GM21529 (cell line): ENCODE measurements at regions not wholly inside any gene's neighbourhood (a gene's known extent, or its start where the extent isn't known, plus 50 kb on each side); places are given as distances from the start of the nearest gene placed in this dataset.

Experiments
- ATAC-seq: cut with Tn5 transposase; IDR thresholded peaks from one replicate; pipeline ENCODE4 v1.9.1; 2021; ENCODE audit not compliant: unreplicated experiment

DNA sequence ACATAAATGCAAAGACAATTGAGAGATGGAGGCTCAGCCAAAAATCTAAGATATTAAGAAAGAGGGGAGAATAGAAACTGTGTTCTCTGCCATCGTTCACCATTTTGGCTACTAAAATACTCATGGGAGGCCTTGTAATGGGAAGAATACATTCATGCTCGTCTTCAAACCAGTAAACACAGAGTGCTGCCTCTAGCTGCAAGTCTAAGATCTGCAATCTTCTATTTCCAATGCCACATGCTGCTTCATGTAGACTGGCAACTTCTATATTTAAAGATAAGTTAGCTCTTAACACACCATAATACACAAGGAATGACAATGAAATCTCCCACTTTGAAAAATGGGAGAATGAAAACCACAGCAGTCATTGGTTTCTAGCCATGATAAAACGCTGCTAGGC, 387.3 kb downstream of the HS3ST3B1 start:
- ATAC-seq, result no peak

DNA sequence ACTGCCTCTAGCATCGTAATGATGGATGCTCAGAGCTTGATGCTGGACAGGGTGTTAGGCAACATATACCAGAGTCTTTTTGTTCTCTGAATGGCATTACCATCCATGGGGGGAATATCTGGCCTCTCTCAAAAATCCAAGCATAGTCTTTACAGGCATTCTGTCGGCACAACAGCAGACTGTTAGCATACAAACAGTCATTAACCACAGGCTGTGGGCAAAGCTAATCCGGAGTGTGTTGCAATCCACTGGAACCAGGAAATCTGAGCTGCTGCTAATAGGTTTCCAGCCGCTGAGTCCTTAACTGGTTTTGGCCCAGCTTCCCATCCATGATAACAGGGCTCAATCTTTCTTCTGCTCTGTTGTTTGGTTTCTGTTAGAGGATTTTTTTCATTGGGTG, 371.9 kb downstream of the HS3ST3B1 start:
- ATAC-seq, result no peak

DNA sequence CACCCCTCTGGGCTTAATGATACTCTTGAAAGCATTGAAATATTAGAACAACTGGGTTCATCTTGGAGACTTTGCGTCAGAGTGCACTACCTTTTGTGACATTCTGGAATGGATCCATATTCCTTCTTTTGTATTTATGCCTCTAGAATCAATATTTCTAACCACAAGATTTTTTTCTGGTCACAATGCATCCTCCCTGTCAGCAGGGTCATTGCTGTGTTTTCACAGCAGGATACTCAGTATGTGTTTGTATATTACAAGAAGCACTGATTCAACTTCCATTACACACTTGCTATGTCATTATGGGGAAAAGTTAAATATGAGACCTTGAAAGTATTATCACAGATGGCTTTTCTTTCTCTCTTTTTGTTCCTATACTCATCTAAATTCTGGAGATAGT, 370.0 kb downstream of the HS3ST3B1 start:
- no peak for ATAC-seq

DNA sequence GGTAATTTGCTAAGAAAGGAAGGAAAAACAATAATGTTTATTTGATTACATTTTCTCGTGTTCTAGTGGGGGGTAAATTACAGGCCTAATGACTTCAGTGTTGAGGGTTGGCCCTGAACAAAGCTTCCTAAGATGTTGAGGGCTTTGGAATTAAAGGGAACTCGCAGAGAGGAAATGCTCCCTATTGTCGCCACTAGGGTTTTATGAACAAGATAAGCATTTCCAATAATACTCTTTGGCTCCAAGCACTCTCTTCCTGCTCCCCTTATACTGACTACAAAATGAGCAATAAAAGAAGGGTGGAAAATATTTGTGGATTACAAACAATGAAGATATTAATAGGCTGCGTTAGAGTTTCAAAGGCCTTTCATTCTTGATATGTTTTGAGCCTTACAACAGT, 363.6 kb downstream of the HS3ST3B1 start:
- no peak for ATAC-seq

DNA sequence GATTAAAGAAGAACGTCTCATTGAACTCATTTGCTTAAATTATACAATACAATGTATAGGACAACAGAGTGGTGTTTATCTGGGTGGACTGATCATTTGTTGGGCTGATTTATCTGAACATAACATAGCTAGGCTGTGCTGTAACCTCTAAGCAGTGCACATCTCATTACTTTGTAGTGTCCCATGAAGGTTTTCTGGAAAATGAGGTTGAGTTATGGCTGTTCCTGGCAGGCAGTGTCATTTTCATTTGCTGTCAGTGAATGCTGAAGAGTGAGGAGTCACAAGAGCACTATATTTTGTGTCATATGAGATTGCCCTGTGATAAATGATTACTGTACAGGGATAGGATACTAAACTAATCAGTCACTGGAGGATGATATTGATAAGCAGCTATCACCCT, 340.2 kb downstream of the HS3ST3B1 start:
- ATAC-seq, result no peak

DNA sequence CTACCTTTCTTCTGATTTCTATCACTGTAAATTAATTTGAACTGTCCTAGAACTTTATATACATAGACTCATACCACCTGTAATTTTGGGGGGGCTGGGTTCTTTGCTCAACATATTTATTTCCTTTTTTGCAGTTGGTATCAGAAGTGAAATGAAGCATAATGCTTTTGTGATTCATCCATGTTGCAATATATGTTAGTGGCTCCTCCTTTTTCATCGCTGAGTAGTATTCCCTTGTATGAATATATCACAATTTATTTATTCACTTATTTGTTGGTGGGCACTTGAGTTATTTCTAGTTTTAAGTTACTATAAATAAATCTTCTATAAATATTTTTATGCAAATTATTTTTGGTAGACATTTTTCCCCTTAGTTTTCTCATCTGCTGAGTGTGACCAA, 336.4 kb downstream of the HS3ST3B1 start:
- no peak for ATAC-seq

DNA sequence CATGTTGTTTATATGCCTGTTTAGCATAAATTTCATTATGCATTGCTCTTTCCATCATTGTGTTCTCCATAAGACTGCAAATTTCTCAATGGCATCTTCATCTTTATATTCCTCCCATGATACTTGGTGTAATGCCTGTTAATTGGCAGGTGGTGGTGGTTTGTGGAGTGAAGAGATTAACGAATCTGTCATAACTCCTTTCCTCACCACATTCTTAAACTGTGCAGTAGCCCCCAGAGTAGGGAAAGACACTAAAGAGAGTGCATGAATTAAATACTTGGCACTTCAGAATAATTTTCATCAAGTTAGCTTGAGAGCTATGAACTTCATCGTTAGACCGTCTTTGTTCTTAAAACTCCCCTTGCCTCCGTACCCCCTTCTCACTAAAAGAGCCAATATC, 329.7 kb downstream of the HS3ST3B1 start:
- ATAC-seq, result no peak

DNA sequence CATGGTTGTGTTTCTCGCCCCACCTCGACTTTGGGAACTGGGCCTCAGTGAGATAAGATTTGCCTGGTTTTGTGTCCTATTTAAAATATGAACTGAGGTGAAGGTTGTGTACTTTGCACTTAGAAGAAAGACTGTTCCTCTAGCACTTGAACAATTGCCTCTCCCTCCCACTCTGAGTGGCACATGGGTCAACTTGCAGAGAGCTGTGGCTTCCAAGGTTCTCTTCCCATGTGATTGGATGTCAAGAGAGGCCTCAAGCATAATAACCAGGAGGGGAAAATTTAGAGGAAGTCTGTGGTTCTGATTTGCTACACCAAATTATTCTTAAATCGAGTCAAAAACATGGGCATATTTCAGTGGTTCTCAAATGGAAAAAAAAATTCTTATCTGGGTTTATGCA, 329.2 kb downstream of the HS3ST3B1 start:
- no peak for ATAC-seq

DNA sequence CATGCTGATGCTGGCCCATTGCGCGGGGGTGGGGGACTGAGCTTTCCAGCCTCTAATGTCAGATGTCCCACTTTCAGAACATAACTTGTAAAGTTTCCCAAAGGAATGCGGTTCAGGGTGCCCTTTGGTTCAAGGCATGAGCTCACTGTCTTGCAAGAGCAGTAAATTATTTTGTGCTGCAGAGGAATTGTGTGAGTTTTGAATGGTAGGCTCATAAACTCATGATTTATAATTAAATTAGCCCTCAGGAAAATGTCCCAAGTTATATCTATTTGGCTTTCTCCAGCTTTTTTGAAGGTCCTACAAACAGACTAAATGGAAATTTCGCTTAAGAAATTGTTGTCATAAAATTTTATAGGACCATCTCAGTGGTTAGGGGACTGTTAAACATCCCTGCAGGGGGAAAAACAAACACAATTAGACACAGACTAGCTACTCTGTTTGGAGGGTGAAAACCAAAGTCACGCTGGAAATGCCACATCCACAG, 321.8 kb downstream of the HS3ST3B1 start:
- ATAC-seq, result no peak

DNA sequence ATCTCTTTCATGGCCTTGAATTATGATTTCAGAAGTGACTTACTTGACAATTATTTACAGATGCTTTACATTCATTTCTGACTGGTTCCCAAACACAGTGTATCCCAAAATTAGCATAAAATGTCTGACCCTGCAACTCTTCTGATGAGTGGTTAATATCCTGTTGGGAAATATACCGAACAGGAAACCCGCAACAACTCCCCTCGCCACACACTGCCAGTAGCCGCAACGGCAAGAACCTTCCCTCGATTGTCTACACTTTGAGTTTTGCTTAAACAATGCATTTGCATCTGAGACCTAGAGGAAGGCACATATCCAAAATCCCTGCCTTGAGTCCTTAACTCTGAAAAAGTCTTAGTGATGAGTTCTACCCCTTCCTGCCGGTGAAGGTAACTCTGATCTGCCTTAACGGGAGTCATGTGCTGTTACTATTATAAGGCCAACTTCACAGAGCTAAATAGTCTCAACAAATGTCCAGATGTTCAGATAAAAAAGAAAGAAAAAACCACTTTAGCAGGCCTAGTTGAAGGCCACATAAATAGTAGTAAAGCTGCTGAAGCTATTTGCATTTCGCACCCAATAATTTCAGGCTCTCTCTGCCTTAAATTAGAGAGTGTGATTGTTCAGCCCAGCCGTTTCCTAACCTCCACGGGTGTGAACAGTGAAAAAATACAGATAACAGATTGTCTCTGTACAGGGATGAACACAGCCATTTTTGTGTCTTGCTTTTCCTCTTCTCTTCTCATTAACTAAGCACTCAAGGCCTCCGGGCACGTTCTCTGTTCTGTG, 321.1 kb downstream of the HS3ST3B1 start:
- ATAC-seq, result no peak

DNA sequence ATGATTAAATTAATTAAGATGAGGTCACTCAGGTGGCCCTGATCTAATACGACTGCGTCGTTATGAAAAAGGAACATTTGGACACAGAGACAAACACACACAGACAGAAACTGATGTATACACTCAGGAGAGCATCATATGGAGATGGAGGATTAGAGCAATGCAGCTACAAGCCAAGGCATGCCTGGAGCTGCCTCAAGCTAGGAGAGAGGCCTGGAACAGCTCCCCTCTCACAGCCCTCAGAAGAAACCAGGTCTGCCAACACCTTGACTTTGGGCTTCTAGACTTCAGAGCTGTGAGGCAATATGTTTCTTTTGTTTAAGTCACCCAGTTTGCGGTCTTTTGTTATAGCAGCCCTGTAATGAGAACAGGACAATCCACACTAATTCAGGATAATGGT, 318.9 kb downstream of the HS3ST3B1 start:
- no peak for ATAC-seq

DNA sequence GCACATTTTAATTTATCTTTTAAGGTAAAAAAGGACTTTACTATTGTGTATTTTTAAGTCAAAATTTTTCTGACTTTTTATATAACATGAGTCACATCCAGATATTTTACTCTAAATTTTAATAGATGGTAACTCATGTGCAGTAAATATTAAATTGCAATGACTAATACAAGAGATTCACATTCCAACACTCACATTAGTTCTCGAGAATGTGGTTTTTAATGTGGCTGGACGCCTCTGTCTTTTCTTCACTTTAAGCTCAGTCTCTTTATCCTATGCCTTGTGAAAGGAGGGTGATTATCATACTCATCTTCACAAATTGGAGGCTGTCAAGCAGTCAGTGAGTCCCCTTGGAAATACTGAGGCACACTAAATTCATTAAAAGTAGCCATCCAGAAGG, 315.6 kb downstream of the HS3ST3B1 start:
- no peak for ATAC-seq

DNA sequence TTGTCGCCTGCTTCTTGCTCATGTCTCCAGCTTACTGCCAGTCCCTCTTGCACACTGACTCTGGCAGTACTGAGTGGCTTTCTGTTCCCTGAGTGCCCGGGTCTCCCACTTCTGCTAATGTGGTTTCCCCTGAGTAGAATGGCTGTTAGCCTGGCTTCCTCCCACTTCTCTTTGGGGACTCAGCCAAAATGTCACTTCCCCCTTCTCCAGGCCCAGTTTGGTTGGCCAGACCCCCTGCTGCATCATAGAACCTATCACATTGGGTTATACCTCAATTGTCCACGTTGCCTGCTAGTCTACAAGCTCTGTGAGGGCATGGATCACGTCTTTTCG, 304.4 kb downstream of the HS3ST3B1 start:
- no peak for ATAC-seq

DNA sequence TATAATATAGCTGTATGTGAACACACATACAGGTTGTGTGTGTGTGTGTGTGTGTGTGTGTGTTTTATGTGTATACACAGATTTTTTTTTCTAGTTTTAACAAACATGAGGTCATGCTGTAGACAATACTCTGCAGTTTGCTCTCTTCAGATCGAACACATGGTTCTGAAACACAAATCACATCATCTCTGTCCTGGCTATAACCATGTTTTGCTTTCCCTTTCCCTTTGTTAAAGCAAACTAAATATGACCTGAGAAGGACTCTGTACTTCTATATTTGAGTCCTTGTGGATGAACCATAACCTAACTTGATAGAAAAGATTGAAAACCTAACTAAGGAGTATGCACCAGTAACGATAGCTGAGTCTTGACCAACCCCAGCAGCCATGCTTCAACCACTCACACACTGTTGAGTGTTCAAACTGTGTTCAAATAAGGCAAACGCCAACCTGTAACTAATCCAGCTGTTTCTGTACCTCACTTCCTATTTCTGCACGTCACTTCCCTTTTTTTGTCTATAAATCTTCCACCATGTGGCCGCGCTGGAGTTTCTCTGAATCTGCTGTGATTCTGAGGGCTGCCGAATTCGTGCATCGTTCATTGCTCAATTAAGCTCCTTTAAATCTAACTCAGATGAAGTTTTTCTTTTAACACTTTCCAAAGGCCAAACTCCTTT, 303.8 kb downstream of the HS3ST3B1 start:
- no peak for ATAC-seq

DNA sequence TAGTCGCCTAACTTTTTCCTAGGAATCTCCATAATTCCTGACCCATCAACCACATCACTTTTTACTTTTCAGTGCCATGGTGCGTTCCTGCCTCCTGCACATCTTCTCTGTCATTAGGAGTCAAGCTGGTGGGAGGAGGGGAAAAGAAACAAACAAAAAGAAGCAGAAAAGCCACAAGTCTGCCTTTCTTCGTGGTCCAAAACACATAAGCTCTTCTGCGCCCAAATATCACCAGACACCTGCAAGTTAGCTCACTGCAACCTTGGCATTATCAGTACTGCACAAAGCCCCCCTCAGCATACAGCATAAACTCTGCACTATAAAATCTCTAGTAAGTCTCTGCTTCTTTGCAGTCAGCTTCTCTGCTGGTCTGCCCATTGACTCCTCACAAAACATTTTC, 295.3 kb downstream of the HS3ST3B1 start:
- ATAC-seq, result no peak

DNA sequence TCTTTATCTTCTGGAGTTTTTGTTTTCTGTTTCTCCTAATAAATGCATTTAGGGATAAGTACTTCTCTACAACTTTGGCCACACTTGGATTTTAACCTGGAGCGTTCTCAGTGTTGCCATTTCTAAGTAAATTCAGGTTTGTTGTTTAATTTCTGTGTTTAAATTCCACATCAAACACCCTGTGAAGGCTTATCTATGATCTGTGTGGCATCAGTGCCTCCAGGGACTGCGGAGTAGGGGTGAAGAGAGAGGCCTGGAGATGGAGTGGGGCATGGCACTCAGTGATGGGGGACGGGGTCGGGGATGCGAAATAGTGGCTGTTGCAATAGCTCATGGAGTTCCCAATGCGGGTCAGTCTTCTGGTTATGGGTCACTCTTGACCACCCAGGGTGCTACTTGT, 294.8 kb downstream of the HS3ST3B1 start:
- ATAC-seq, result no peak

DNA sequence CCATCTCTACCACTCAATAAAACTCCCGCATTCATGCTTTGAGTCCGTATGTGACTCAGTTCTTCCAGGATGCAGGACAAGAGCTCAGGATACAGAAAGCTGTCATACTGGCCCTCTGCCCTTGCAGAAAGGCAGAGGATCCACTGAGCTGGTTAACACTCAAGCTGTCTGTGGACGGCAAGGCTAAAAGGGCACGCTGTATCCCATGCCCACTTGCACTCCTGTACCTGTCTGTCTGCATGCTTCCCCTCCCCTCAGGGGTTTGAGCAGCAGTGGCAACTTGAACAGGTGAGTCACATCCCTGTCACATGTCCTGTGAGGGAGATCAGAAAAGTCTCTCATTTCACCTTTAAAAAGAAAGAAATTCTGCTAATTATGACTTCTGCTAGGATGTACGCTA, 293.8 kb downstream of the HS3ST3B1 start:
- no peak for ATAC-seq

DNA sequence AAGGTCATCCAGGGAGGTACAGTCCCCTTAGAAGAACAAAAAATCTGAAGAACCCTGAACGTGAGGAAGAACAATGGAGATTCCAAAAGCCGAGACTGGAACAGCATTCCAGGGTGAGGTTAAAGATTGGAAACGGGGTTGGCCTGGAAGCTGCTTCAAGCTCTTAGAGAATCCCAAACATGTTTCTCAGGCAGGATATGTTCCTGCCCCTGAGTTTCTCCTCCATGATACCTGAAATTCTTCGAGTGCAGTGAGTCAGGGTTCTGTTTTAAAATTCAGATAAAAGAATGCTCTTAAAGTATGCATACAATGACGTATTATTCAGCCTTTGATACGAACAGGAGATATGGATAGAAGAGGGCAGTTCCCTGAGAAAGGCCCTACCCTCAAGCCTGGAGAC, 293.1 kb downstream of the HS3ST3B1 start:
- no peak for ATAC-seq

DNA sequence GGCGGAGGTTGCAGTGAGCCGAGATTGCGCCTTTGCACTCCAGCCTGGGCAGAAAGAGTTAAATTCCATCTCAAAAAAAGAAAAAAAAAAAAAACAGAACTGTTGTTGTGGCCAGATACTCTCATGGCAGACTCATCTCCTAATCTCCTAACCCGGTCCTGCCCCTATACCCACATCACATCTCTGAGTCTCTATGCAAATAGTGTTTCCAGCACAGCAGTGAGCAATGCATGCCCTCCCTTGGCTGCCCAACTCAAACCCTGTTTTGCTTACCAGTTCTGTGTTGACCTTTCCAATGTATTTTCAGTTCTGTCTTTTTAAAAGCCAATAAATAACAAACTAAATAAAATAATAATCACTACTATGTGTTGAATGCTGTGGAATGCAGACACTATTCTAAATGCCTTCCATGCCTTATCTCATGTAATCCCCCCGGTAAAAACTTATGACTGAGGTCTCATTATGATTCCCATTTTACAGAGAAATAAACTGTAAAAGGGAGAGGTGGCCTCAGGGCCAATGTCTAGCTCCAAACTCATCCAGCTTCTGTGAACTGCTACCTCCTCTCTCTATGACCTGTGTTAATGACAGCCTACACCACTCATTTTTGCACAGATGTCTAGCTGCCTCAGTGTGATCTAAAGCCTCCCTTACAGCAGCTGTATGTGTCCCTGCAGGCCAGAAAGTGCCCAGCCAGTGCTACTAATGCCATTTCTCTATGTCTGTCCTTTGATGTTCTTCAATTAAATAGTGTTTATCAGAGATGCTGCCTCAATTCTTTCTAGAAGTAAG, 289.8 kb downstream of the HS3ST3B1 start:
- no peak for ATAC-seq

DNA sequence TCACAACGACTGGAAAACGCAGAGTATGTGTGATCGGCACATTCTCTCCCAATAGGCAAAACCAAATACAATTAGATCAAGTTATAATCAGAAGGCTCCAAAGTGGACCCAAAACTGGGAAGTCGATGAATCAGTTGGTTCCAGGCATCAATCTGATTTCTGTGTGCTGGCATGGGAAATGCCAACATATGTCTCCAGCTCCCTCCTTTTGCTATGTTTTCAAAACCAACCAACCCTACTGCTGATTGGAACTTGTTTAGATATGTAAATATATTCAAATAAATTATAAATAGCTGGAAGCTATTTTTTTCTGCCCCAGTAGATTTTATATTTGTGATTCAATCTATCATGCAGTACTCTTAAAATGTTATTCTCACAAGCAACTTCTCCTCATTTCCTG, 284.2 kb downstream of the HS3ST3B1 start:
- no peak for ATAC-seq

DNA sequence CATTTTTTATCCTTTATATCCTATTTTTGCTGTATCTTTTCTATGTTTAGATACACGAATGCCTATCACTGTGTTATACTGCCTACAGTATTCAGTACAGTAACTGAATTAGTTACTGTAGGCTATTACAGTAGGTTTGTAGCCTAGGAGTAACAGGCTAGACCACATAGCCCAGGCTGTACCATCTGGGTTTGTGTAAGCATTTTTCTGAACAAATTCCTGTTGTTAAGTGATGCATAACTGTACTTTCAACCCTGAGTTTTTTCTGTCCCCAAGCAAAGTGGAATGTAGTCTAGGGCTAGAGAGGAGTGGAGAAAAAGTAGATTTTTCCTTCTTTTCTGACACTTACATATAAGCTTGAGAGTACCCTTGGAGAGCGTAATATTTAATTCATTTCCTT, 282.1 kb downstream of the HS3ST3B1 start:
- ATAC-seq, result no peak
